H9 (cell line): ENCODE measurements at regions not wholly inside any gene's neighbourhood (a gene's known extent, or its start where the extent isn't known, plus 50 kb on each side); places are given as distances from the start of the nearest gene placed in this dataset.

Experiments used
- DNase-seq: peaks from one replicate; pipeline ENCODE4 v3.0.0-alpha.2; 2017
- H2AFZ ChIP-seq: one replicate; pipeline ENCODE4 v1.6.1; 2013; ENCODE audit warnings: mild to moderate bottlenecking, low read length, control low read depth, moderate library complexity
- H2AK5ac ChIP-seq: 2 replicates; pipeline ENCODE4 v1.6.1; 2013; ENCODE audit warnings: low read length, control low read depth, mixed read lengths; ENCODE audit not compliant: insufficient read length
- H2BK120ac ChIP-seq: one replicate; pipeline ENCODE4 v1.6.1; 2013; ENCODE audit warnings: low read depth, mild to moderate bottlenecking, low read length, control low read depth, inconsistent platforms; ENCODE audit not compliant: poor library complexity, severe bottlenecking
- H2BK12ac ChIP-seq: 2 replicates; pipeline ENCODE4 v1.6.1; 2013; ENCODE audit warnings: low read length, control low read depth, mixed read lengths, low read depth; ENCODE audit not compliant: insufficient read length
- H2BK15ac ChIP-seq: 2 replicates; pipeline ENCODE4 v1.6.1; 2013; ENCODE audit warnings: low read depth, low read length, control low read depth
- H2BK20ac ChIP-seq: one replicate; pipeline ENCODE4 v1.6.1; 2013; ENCODE audit warnings: low read depth, mild to moderate bottlenecking, low read length, control low read depth, inconsistent platforms; ENCODE audit not compliant: poor library complexity, severe bottlenecking
- H2BK5ac ChIP-seq: 2 replicates; pipeline ENCODE4 v1.6.1; 2013; ENCODE audit warnings: low read length, control low read depth, mixed read lengths; ENCODE audit not compliant: insufficient read length
- H3K14ac ChIP-seq: 2 replicates; pipeline ENCODE4 v1.6.1; 2013; ENCODE audit warnings: low read length, control low read depth; ENCODE audit not compliant: insufficient read depth
- H3K18ac ChIP-seq: 2 replicates; pipeline ENCODE4 v1.6.1; 2013; ENCODE audit warnings: low read depth, mild to moderate bottlenecking, mixed read lengths, low read length, control low read depth; ENCODE audit not compliant: insufficient read length
- H3K23ac ChIP-seq: 2 replicates; pipeline ENCODE4 v1.6.1; 2013; ENCODE audit warnings: low read length, control low read depth, mixed read lengths, low read depth; ENCODE audit not compliant: insufficient read length
- H3K23me2 ChIP-seq: 2 replicates; pipeline ENCODE4 v1.6.1; 2013; ENCODE audit warnings: low read depth, mild to moderate bottlenecking, mixed read lengths, low read length, control low read depth; ENCODE audit not compliant: insufficient read length, poor library complexity, severe bottlenecking
- H3K27ac ChIP-seq: 2 replicates; pipeline ENCODE4 v1.5.1; 2013; ENCODE audit warnings: low read length, control low read depth, mixed read lengths, low read depth; ENCODE audit not compliant: insufficient read length
- H3K27me3 ChIP-seq: 2 replicates; pipeline ENCODE4 v1.6.1; 2013; ENCODE audit warnings: low read length, control low read depth, inconsistent platforms; ENCODE audit not compliant: insufficient read depth
- H3K4ac ChIP-seq: 2 replicates; pipeline ENCODE4 v1.6.1; 2013; ENCODE audit warnings: low read depth, mild to moderate bottlenecking, control low read depth, inconsistent platforms, low read length, moderate library complexity
- H3K4me1 ChIP-seq: 2 replicates; pipeline ENCODE4 v1.6.1; 2013; ENCODE audit warnings: low read length, control low read depth, inconsistent platforms; ENCODE audit not compliant: insufficient read depth
- H3K4me2 ChIP-seq: 2 replicates; pipeline ENCODE4 v1.6.1; 2013; ENCODE audit warnings: low read length, control low read depth, mixed read lengths; ENCODE audit not compliant: insufficient read length, insufficient read depth
- H3K56ac ChIP-seq: 2 replicates; pipeline ENCODE4 v1.6.1; 2013; ENCODE audit warnings: low read depth, mild to moderate bottlenecking, mixed read lengths, low read length, control low read depth; ENCODE audit not compliant: insufficient read length
- H3K79me1 ChIP-seq: 2 replicates; pipeline ENCODE4 v1.6.1; 2013; ENCODE audit warnings: low read depth, mild to moderate bottlenecking, moderate library complexity, low read length, control low read depth, inconsistent platforms; ENCODE audit not compliant: insufficient read depth, poor library complexity, severe bottlenecking
- H3K79me2 ChIP-seq: 2 replicates; pipeline ENCODE4 v1.6.1; 2013; ENCODE audit warnings: low read length, control low read depth, inconsistent platforms; ENCODE audit not compliant: insufficient read depth
- H3K9ac ChIP-seq: 2 replicates; pipeline ENCODE4 v1.6.1; 2013; ENCODE audit warnings: low read length, control low read depth, mixed read lengths; ENCODE audit not compliant: insufficient read length; ENCODE audit errors: extremely low read depth
- H3K9me3 ChIP-seq: one replicate; pipeline ENCODE4 v1.6.1; 2013; ENCODE audit warnings: low read depth, low read length, inconsistent platforms; ENCODE audit not compliant: control insufficient read depth
- H3T11ph ChIP-seq: one replicate; pipeline ENCODE4 v1.6.1; 2013; ENCODE audit warnings: mild to moderate bottlenecking, low read length, control low read depth, inconsistent platforms
- H4K20me1 ChIP-seq: one replicate; pipeline ENCODE4 v1.6.1; 2013; ENCODE audit not compliant: control insufficient read depth, insufficient read length, insufficient read depth
- H4K5ac ChIP-seq: 2 replicates; pipeline ENCODE4 v1.6.1; 2013; ENCODE audit warnings: low read depth, mild to moderate bottlenecking, mixed read lengths, low read length, control low read depth; ENCODE audit not compliant: insufficient read length
- H4K8ac ChIP-seq: replicated peaks from 2 replicates; pipeline ENCODE4 v1.6.1; 2013; ENCODE audit warnings: low read length, control low read depth, mixed read lengths, low read depth; ENCODE audit not compliant: insufficient read length
- H4K91ac ChIP-seq: 2 replicates; pipeline ENCODE4 v1.6.1; 2013; ENCODE audit warnings: low read depth, mild to moderate bottlenecking, moderate library complexity, mixed read lengths, low read length, control low read depth; ENCODE audit not compliant: insufficient read length
- H3K27ac Mint-ChIP-seq, 3 experiments: 2 replicates in 2 of 3; 3 replicates in 1 of 3; pipeline ENCODE4 v1.8.0; 2020 to 2021; ENCODE audit warnings: mixed read lengths in 3 of 3, mild to moderate bottlenecking in 1 of 3, moderate library complexity in 1 of 3
- H3K27me3 Mint-ChIP-seq: 2 replicates; pipeline ENCODE4 v1.8.0; 2021; ENCODE audit warnings: low read depth, mild to moderate bottlenecking, moderate library complexity, mixed read lengths
- H3K36me3 Mint-ChIP-seq, 3 experiments: 2 replicates in 2 of 3; 3 replicates in 1 of 3; pipeline ENCODE4 v1.8.0; 2020 to 2021; ENCODE audit warnings: low read depth in 3 of 3, mixed read lengths in 3 of 3; ENCODE audit not compliant: insufficient read depth in 1 of 3
- H3K4me1 Mint-ChIP-seq, 2 experiments: 2 replicates each; pipeline ENCODE4 v1.8.0; 2020; ENCODE audit warnings: mixed read lengths in 2 of 2
- H3K4me3 Mint-ChIP-seq, 2 experiments: 2 replicates in 1 of 2; 3 replicates in 1 of 2; pipeline ENCODE4 v1.8.0; 2020 to 2021; ENCODE audit warnings: mild to moderate bottlenecking in 2 of 2, mixed read lengths in 2 of 2, moderate library complexity in 1 of 2
- H3K9me3 Mint-ChIP-seq, 2 experiments: 2 replicates in 1 of 2; 3 replicates in 1 of 2; pipeline ENCODE4 v1.8.0; 2020; ENCODE audit warnings: mild to moderate bottlenecking in 2 of 2, mixed read lengths in 2 of 2, moderate library complexity in 1 of 2
- CTCF ChIP-seq: fragments of 200-600 bp; sonication (generic); conservative IDR thresholded peaks from 3 replicates; pipeline ENCODE4 v1.8.0; 2021; ENCODE audit warnings: antibody characterized with exemption, mild to moderate bottlenecking
- WGBS: extraction: QIAGEN DNeasy Blood & Tissue Kit; methylation state at CpG from one replicate; pipeline ENCODE4 v1.1.7; 2013; ENCODE audit warnings: missing lambda C conversion rate, low lambda C conversion rate, mixed read lengths; ENCODE audit not compliant: insufficient read length; ENCODE audit errors: extremely low coverage; 5-methylcytosine and 5-hydroxymethylcytosine counted together

DNA sequence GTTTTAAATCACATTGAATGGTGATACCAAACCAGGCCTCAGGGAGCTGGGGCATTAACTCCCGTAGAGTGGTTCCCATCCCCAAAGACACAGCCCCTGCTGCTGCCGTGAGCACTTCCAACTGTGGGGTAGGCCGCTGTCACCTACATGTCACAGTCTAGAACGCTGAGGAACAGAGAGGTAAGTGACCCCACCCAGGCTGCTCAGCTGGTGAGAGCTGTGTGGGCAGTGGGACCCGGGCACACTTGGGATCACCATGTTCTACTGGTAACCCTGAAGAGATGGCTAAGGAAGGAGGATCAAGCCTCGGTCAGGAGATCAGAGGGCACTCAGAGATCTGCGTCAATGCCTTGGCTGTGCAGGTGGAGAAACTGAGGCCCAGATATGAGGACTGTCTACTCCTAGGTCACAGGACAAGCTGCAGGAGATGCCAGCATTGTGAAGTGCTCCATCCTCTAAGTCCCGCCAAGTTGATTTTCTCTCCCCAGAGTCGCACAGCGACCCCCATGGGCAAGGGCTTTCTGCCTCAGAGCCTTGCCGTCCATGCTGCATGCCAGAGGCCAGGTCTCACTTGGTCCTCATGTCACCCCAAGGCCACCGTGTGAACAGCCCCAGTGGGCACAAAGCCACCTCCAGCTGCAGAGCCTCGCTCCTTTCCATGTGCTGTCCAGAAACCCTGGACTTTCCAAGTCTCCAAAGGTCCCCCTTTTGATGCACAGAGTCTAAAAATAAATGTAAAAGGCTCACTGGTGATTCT, 144.2 kb upstream of the OTOS start:
- Histone ChIP-seq H2BK20ac (no peak overlapping the region), H2AK5ac (no peak overlapping the region), H3K4ac (no peak overlapping the region), H3K4me2 (no peak overlapping the region), H3K14ac (no peak overlapping the region), H3K27ac (no peak overlapping the region), H3K79me2 (no peaks in the 10 kb centered on the region), H3K56ac (no peak overlapping the region), H3K9me3 (no peaks in the 10 kb centered on the region), H2BK120ac (no peak overlapping the region), H2AFZ (no peak overlapping the region), H4K8ac (no peak overlapping the region), H2BK12ac (no peak overlapping the region), H3K23ac (no peak overlapping the region), H3K23me2 (no peaks in the 10 kb centered on the region), H3T11ph (no peak overlapping the region), H4K20me1 (no peaks in the 10 kb centered on the region), H2BK15ac (no peak overlapping the region), H4K5ac (no peak overlapping the region), H4K91ac (no peak overlapping the region), H3K79me1 (no peaks in the 10 kb centered on the region), H3K9ac (no peak overlapping the region), H2BK5ac (no peak overlapping the region), H3K18ac (no peak overlapping the region), H3K27me3 (no peaks in the 10 kb centered on the region), H3K4me1 (no peaks in the 10 kb centered on the region)
- no peak for TF ChIP-seq CTCF
- DNase-seq: no peak
- H3K36me3 Mint-ChIP-seq: no peaks in the 10 kb centered on the region
- H3K9me3 Mint-ChIP-seq: peaks cover 3 to 11% of the 10 kb centered on the region in 2 experiments; a peak in 3 of 5 replicates
- H3K4me1 Mint-ChIP-seq: no peaks in the 10 kb centered on the region
- H3K27ac Mint-ChIP-seq: peak overlapping the region in 1 of 3 experiments; percentile 91; a peak in 1 of 7 replicates
- H3K27me3 Mint-ChIP-seq: peaks cover 31% of the 10 kb centered on the region
- H3K4me3 Mint-ChIP-seq: no peak overlapping the region
- no CpG with 5 or more reads among the region's 13 CpGs for WGBS
